Lung (tissue), 11 donors: ENCODE measurements at regions not wholly inside any gene's neighbourhood (a gene's known extent, or its start where the extent isn't known, plus 50 kb on each side); places are given as distances from the start of the nearest gene placed in this dataset.

Experiments used
- ATAC-seq: fragments of 200-7000 bp; cut with Tn5 transposase; one replicate; pipeline ENCODE4 v1.9.1; 2020; ENCODE audit warnings: moderate number of reproducible peaks; ENCODE audit not compliant: insufficient read depth, low FRiP score
- DNase-seq, 3 donors: peaks; one replicate each; pipeline ENCODE4 v3.0.0-alpha.2; 2013 to 2017
- H3K27ac ChIP-seq, 2 donors: one replicate each; pipeline ENCODE4 v1.5.1; 2013; ENCODE audit warnings: mild to moderate bottlenecking in 2 of 2, moderate library complexity in 2 of 2, control low read depth in 1 of 2, inconsistent platforms in 1 of 2, low read depth in 1 of 2, low read length in 1 of 2
- H3K27me3 ChIP-seq, 3 donors: one replicate each; pipeline ENCODE4 v1.5.1; 2013; ENCODE audit warnings: low read length in 2 of 3; ENCODE audit not compliant: control insufficient read depth in 3 of 3, insufficient read depth in 3 of 3
- H3K36me3 ChIP-seq, 4 donors: one replicate each; pipeline ENCODE4 v1.5.1; 2013; ENCODE audit warnings: low read length in 4 of 4, mild to moderate bottlenecking in 1 of 4, moderate library complexity in 1 of 4; ENCODE audit not compliant: control insufficient read depth in 4 of 4, insufficient read depth in 4 of 4
- H3K4me1 ChIP-seq, 5 donors: one replicate each; pipeline ENCODE4 v1.5.1; 2013; ENCODE audit warnings: low read length in 5 of 5, mild to moderate bottlenecking in 2 of 5, moderate library complexity in 1 of 5; ENCODE audit not compliant: control insufficient read depth in 5 of 5, insufficient read depth in 5 of 5
- H3K4me3 ChIP-seq: one replicate; pipeline ENCODE4 v1.5.1; 2013; ENCODE audit warnings: mild to moderate bottlenecking, control low read depth, moderate library complexity
- H3K9ac ChIP-seq, 2 donors: one replicate each; pipeline ENCODE4 v1.5.1; 2013; ENCODE audit warnings: low read length in 2 of 2, control low read depth in 1 of 2; ENCODE audit not compliant: insufficient read depth in 1 of 2
- H3K9me3 ChIP-seq, 4 donors: one replicate each; pipeline ENCODE4 v1.5.1; 2013; ENCODE audit warnings: low read length in 3 of 4, mild to moderate bottlenecking in 1 of 4, moderate library complexity in 1 of 4; ENCODE audit not compliant: control insufficient read depth in 4 of 4, insufficient read depth in 3 of 4
- WGBS, 2 donors: extraction: QIAGEN DNeasy Blood & Tissue Kit; methylation state at CpG; one replicate each; pipeline ENCODE4 v1.1.7; 2013; 5-methylcytosine and 5-hydroxymethylcytosine counted together
- TF ChIP-seq, protein P1 (sequence below): IDR thresholded peaks from 2 replicates; pipeline ENCODE4 v1.5.1; 2012; ENCODE audit warnings: mild to moderate bottlenecking; ENCODE audit errors: control extremely low read depth, extremely low read depth
- donor health status: control.
- donor health status: control.
- donor health status: Bipolar disorder and iron deficiency.
- donor health status: healthy.
- donor health status: DM: yes; HTN: yes; CAD: no.

DNA sequence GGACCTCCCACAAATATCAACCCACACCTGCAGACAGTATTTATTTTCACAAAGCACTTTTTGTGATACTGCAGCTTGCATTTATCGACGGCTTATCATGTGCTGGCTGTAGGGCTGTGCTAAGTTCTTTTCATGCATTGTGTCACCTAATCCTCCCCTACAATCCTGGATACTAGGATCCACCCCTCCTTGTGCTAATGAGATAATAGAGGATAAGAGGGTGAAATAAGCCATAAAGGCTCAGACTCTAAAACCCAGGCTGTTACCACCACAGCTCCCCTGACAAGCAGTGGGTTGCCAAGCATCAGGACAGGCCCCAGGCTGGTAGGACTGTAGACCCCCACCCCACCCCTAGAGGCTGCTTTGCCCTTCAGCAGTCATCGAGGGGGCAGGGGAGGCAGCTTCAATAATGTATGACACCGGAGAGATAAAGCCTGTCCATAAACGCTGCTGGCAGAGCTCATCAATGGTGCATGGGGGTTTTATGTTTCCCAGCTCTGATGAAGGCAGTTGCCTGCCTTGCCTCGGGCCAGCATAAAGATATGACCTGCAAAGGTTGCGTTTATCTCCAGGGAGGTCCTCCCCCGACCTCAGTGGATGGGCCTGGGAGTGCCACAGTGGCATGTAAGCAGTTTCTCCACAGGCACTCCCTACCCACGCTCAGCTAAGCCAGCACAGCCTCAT is 73.9 kb upstream of the C16orf82 start:
- 35 to 54% methylated on average over 9 of the region's 9 CpGs for WGBS, 2 donors
- TF ChIP-seq, protein P1, sequence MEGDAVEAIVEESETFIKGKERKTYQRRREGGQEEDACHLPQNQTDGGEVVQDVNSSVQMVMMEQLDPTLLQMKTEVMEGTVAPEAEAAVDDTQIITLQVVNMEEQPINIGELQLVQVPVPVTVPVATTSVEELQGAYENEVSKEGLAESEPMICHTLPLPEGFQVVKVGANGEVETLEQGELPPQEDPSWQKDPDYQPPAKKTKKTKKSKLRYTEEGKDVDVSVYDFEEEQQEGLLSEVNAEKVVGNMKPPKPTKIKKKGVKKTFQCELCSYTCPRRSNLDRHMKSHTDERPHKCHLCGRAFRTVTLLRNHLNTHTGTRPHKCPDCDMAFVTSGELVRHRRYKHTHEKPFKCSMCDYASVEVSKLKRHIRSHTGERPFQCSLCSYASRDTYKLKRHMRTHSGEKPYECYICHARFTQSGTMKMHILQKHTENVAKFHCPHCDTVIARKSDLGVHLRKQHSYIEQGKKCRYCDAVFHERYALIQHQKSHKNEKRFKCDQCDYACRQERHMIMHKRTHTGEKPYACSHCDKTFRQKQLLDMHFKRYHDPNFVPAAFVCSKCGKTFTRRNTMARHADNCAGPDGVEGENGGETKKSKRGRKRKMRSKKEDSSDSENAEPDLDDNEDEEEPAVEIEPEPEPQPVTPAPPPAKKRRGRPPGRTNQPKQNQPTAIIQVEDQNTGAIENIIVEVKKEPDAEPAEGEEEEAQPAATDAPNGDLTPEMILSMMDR, result no peak

DNA sequence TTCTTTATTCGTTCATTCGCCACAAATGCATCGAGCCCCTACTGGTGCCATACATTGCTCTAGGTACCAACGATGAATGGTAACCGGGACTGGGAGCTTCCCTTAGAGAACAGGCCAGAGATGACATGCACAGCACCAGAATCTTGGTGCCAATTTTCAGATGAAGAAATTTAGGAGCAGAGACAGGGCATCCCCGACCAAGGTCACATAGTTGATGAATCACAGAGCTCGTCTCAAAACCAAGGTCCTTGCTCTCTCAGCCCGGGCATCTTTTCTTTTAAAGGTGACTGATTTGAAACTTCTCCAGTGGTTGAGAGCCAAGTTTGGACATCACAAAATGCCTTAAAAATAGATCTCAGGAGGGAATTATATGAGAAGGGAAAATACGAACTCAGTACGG is 73.2 kb upstream of the C16orf82 start:
- no peak for ATAC-seq

More for the DNA sequence above, 73.9 kb upstream of the C16orf82 start:
- DNase-seq (no peak), ATAC-seq (no peak)
- Histone ChIP-seq H3K27me3 (no peaks in the 10 kb centered on the region), H3K4me3 (no peak overlapping the region), H3K9ac (no peak overlapping the region), H3K4me1 (no peaks in the 10 kb centered on the region), H3K36me3 (no peaks in the 10 kb centered on the region), H3K9me3 (peaks cover 0 to 15% (median 0%) of the 10 kb centered on the region in 4 donors), H3K27ac (no peak overlapping the region)

DNA sequence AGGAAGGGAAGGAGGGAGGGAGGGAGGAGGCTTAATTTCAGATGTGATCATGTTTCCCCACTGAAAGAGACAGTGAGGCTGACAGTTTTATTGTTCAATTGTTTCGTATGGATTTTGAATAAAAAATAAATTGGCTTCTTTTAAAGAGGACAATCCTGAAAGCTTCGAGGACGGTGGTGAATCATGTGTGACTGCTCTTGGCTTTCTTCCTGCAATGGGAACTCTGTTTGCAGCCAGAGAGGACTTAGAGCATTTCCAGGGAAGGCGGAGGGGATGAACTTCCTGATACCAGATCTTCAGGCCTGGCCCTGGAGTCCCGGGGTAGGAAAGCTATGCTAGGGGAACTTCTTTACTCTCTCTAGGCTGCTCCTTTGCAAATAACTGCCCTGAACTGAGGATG is 72.8 kb upstream of the C16orf82 start:
- DNase-seq (no peak), ATAC-seq (no peak)
- Histone ChIP-seq H3K36me3 (no peaks in the 10 kb centered on the region), H3K27ac (no peak overlapping the region), H3K4me1 (no peaks in the 10 kb centered on the region), H3K27me3 (no peaks in the 10 kb centered on the region), H3K4me3 (no peak overlapping the region), H3K9me3 (peaks cover 0 to 16% (median 0%) of the 10 kb centered on the region in 4 donors), H3K9ac (no peak overlapping the region)
- 46% methylated on average over 5 of the region's 5 CpGs for WGBS, 2 donors
- TF ChIP-seq, protein P1, result no peak

More for the DNA sequence above, 73.2 kb upstream of the C16orf82 start:
- no peak for DNase-seq
- peaks cover 0 to 16% (median 0%) of the 10 kb centered on the region in 4 donors for H3K9me3 ChIP-seq
- no peak overlapping the region for H3K27ac ChIP-seq
- H3K27me3 ChIP-seq, result no peaks in the 10 kb centered on the region
- H3K4me3 ChIP-seq, result no peak overlapping the region
- 76 to 78% methylated on average over 10 of the region's 10 CpGs for WGBS, 2 donors
- H3K4me1 ChIP-seq, result no peaks in the 10 kb centered on the region
- H3K9ac ChIP-seq, result no peak overlapping the region
- TF ChIP-seq, protein P1, result no peak
- no peaks in the 10 kb centered on the region for H3K36me3 ChIP-seq

DNA sequence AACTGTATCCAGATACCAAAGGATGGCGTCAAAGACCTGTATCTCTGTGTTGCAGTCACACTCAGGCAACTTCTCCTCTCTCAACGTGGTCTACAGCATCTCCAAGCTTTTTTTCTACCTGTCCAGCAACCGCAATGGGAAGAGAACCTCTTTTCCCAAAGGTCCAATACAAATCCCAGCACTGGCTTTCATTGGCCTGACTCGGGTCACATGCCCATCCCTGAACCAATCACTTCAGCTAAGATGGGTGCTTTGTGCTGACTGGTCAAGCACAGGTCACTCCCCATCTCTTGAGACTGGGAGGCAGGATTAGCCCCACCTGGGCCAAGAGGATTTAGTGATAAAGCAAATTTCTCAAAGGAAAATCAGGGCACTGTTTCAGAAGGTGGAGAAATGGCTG is 71.2 kb upstream of the C16orf82 start:
- H3K4me1 ChIP-seq, result no peaks in the 10 kb centered on the region
- no peaks in the 10 kb centered on the region for H3K27me3 ChIP-seq
- no peak overlapping the region for H3K4me3 ChIP-seq
- ATAC-seq, result no peak
- 77 to 85% methylated on average over 4 of the region's 4 CpGs for WGBS, 2 donors
- TF ChIP-seq, protein P1, result no peak
- no peaks in the 10 kb centered on the region for H3K36me3 ChIP-seq
- no peak overlapping the region for H3K27ac ChIP-seq
- H3K9me3 ChIP-seq, result peaks cover 0 to 16% (median 0%) of the 10 kb centered on the region in 4 donors
- H3K9ac ChIP-seq, result no peak overlapping the region
- no peak for DNase-seq
